Skin of body (tissue), 2 donors: ENCODE measurements at regions not wholly inside any gene's neighbourhood (a gene's known extent, or its start where the extent isn't known, plus 50 kb on each side); places are given as distances from the start of the nearest gene placed in this dataset. TPM values are rescaled to one million over a fixed set of nuclear protein-coding genes. Genes with fewer than 3 reads are reported as not detected.

Source experiments
- DNase-seq: peaks from one replicate; lab custom pipeline; 2025; lab: John Stamatoyannopoulos, UW
- small RNA-seq: library from RNA; depleted of rRNA; stranded (forward); fragments of <200 nt; gene quantifications from one replicate; pipeline ENCODE3, GENCODE V24; 2014; ENCODE audit warnings: low replicate concordance

DNA sequence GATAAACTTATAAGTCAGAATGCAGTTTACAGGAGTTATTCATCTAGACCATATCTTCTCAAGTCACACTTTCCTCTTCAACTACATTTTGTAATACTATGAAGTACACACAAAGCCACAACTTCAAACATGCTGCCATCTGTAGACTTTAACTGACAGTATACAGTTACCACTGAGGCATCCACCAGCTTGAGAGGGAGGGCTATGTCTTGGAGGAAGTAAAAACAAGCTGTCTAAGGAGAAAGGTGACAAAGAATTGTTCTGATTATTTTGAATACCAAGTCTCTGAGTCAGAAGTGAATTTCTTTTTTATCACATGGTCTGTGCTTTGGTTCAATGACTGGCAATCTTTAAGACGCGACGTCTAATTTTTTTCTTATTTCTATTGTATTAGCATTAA is 97.6 kb upstream of the CDH10 start:
- DNase-seq, result no peak

DNA sequence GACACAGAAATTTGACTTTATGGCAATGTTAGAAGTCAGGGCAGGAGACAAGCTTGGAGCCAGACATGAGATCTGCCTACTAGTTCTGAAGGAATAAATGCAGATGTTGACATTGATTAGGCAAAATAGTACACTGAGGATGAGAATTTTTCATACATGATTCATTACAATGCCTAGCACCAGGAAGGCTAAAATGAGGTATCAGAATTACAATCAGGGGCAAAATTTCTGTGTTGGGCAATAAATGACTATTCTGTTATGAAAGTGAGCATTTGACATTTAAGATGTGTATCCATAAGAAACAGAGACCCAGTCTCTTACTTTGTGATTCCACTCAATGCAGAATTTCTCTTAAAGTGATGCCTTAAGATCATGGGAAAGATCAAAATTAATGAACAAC is 92.4 kb upstream of the CDH10 start:
- no peak for DNase-seq

DNA sequence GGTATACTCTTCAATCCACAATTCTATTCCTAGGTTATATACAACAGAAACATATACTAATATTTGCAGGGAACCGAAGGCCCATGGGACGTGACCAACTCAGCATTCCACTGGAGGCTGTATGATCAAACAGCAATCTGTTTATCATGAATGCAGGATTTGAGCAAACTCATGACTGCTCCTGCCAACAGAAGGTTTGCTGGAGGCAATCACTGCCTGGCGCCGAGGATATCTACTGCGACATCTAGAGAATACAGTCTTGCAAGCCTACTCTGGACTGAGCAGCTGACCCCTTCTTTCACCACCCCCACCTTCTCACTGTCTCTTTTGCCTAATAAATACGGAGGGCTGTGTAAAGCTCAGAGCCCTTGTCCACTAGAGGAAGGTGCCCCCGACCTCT is 90.5 kb upstream of the CDH10 start:
- DNase-seq, result no peak

DNA sequence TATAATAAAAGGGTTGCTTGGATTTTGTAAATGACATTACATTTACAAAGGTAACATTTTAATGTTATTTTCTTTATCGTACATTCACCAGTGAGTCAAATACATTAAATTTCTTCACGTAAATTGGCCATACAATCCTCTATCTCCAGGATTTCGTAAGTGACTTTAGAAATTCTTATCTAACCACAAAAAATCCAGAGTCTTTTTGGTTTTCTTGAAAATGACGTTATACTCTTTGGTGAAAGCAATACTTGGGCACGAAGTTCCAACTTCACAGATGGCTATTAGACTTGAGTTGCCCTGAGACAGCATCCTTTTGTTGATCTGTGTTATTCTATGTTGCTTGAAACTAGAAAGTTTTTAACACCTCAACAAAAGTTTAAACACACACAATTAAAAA is 87.4 kb upstream of the CDH10 start:
- no peak for DNase-seq

DNA sequence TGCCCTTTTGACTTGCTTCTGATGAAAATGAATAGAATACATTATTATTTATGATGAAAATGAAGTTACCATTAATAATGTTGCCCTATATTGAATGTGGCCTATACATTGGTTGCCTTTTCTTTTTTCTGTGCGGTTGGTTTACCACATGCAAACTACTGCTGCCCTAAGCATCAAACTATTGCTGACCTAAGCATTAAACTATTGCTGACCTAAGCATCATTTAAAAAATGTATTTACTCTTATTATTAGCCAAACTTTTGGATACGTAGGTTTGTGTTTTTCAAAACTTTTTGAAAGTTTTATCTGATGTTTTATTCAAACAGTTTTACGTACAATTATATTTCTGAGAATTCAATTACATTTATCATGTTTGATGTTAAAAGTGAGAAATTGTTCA is 76.0 kb upstream of the CDH10 start:
- DNase-seq, result no peak

DNA sequence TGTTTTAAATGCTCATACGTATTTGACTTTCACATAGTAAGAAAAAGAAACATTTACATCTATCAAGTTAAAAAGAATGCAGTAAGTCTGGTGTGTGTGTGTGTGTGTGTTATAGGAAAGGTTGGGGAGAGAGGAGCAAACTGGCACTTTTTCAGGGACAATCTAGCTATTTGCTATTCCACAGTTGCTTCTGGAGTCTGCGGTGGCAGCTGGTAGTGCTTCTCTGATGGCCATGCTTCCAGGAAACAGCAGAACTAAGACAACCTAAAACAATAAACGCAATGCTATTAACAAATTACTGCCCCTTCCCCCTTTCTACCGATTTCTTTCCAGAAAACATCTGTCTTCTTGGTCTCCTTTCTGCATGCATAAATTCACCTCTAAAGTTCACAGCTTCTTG is 70.0 kb upstream of the CDH10 start:
- no peak for DNase-seq

DNA sequence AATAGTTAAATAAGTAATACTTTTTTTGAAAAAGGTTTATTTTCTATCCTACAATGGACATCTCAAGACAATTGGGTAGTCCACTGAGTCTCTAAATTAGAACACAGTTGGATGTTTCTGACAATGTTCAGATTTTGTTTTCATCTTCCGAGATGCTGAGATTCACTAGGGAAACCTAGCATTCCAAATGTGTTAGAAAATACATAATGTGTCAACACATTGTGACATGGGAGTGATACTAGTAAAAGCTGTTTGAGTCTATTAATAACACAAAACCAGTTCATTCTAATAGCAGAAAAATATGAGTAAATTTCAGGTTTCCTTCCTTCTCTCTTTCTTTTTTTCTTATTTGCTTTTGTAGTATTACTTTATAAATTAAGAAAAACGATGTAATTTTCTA is 68.2 kb upstream of the CDH10 start:
- no peak for DNase-seq

DNA sequence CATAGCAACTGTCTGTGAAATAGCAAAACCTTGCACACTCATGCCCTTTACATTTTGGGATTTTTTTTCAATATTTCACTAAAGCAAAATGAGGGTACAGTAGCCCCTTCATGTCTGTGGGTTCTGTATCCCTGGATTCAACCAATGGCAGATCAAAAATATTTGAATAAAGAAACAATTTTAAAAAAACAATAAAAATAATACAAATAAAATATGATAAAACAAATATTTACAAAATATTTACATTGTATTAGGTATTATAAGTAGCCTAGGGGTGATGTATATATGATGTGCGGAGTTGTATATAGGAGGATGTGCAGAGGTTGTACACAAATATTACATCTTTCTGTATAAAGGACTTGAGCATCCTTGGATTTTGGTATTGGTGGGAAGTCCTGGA is 67.3 kb upstream of the CDH10 start:
- DNase-seq, result no peak

DNA sequence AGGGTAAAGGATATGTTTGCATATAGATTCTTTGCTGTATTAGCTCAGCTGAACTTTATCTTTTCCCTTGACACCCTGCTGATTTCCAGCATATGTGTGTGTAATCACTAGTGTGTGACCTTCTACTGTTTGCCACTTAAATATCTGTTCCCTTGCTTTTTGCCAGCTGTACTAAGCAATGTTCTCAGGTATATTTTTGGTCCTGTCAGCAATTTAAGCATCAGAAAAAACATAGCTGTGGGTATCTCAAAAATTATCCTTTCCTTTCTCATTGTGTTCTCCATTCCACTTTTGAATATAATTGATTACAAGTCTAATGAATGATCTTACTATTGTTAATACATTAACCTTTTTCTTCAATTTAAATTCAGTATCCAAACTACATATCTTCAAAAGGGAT is 59.2 kb upstream of the CDH10 start:
- DNase-seq, result no peak

Small RNA genes lying in the stretch of these regions (small RNA-seq; reads per million reads assigned to genes)
- not detected for gene AC022140.2
- gene AC106754.2, result not detected
- gene BTG4P1, result not detected
- not detected for gene RF00019
- gene RF00070, result not detected
- gene RNU6-374P, result not detected
